Lower lobe of right lung (tissue), 2 donors: ENCODE measurements at regions not wholly inside any gene's neighbourhood (a gene's known extent, or its start where the extent isn't known, plus 50 kb on each side); places are given as distances from the start of the nearest gene placed in this dataset.

Experiments
- ATAC-seq, 2 donors: fragments of 200-7000 bp; cut with Tn5 transposase; one replicate each; pipeline ENCODE4 v1.9.1; 2020 to 2022; ENCODE audit warnings: mild to moderate bottlenecking in 2 of 2, moderate library complexity in 2 of 2
- DNase-seq: peaks from one replicate; pipeline ENCODE4 v3.0.0-alpha.2; 2020
- H3K27ac ChIP-seq: fragments of 200-600 bp; one replicate; pipeline ENCODE4 v1.8.0; 2022
- H3K27me3 ChIP-seq: fragments of 200-600 bp; one replicate; pipeline ENCODE4 v1.8.0; 2022; ENCODE audit warnings: low read depth
- H3K36me3 ChIP-seq: fragments of 200-600 bp; one replicate; pipeline ENCODE4 v1.8.0; 2022; ENCODE audit warnings: mild to moderate bottlenecking
- H3K4me1 ChIP-seq: fragments of 200-600 bp; one replicate; pipeline ENCODE4 v1.8.0; 2022
- H3K4me3 ChIP-seq: fragments of 200-600 bp; one replicate; pipeline ENCODE4 v1.8.0; 2022; ENCODE audit warnings: mild to moderate bottlenecking
- H3K9me3 ChIP-seq: fragments of 200-600 bp; one replicate; pipeline ENCODE4 v1.8.0; 2022
- intact Hi-C: fragments of 100-400 bp; cut with DNase I; formaldehyde crosslinking; loops from one replicate; pipeline ENCODE4 v1.11.0; 2022
- TF ChIP-seq, protein P1 (sequence below): fragments of 200-600 bp; IDR thresholded peaks from one replicate; pipeline ENCODE4 v1.8.0; 2022; ENCODE audit warnings: antibody characterized with exemption, mild to moderate bottlenecking
- donor health status: DM: no; HTN: yes; CAD: no; lungs with severe emphysema.

GRCh38 chr13:34542321-34542720 lies 399.7 kb upstream of the NBEA start:
- no peaks in the 10 kb centered on the region for H3K36me3 ChIP-seq
- intact Hi-C loops, result no loop called here
- TF ChIP-seq, protein P1, sequence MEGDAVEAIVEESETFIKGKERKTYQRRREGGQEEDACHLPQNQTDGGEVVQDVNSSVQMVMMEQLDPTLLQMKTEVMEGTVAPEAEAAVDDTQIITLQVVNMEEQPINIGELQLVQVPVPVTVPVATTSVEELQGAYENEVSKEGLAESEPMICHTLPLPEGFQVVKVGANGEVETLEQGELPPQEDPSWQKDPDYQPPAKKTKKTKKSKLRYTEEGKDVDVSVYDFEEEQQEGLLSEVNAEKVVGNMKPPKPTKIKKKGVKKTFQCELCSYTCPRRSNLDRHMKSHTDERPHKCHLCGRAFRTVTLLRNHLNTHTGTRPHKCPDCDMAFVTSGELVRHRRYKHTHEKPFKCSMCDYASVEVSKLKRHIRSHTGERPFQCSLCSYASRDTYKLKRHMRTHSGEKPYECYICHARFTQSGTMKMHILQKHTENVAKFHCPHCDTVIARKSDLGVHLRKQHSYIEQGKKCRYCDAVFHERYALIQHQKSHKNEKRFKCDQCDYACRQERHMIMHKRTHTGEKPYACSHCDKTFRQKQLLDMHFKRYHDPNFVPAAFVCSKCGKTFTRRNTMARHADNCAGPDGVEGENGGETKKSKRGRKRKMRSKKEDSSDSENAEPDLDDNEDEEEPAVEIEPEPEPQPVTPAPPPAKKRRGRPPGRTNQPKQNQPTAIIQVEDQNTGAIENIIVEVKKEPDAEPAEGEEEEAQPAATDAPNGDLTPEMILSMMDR, result no peak

DNA sequence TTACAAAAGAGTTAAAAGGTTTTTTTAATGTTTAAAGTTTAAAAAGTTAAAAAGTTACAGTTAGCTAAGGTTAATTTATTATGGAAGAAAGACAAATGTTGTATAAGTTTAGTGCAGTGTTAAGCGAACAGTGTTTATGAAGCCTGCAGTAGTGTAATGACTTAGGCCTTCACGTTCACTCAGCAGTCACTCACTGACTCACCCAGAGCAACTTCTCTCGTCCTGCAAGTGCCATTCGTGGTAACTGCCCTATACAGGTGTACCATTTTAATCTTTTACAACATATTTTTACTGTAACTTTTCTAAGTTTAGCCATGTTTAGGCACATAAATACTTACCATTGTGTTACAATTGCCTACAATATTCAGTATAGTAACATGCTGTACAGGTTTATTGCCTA lies 398.2 kb upstream of the NBEA start:
- Histone ChIP-seq H3K4me3 (no peak overlapping the region), H3K36me3 (no peaks in the 10 kb centered on the region), H3K4me1 (no peaks in the 10 kb centered on the region), H3K27ac (no peak overlapping the region), H3K9me3 (no peaks in the 10 kb centered on the region), H3K27me3 (no peaks in the 10 kb centered on the region)
- no peak for DNase-seq
- TF ChIP-seq, protein P1, result no peak
- ATAC-seq, result no peak
- intact Hi-C loops, result no loop called here

More at GRCh38 chr13:34542321-34542720, 399.7 kb upstream of the NBEA start:
- Histone ChIP-seq H3K9me3 (no peaks in the 10 kb centered on the region), H3K4me3 (no peak overlapping the region), H3K27ac (no peak overlapping the region), H3K27me3 (no peaks in the 10 kb centered on the region), H3K4me1 (no peaks in the 10 kb centered on the region)
- DNase-seq (no peak), ATAC-seq (no peak)

GRCh38 chr13:34545461-34545860 lies 396.6 kb upstream of the NBEA start:
- TF ChIP-seq, protein P1, result no peak
- DNase-seq (no peak), ATAC-seq (no peak)
- no peaks in the 10 kb centered on the region for H3K27me3 ChIP-seq
- H3K36me3 ChIP-seq, result no peaks in the 10 kb centered on the region
- no peak overlapping the region for H3K27ac ChIP-seq
- no peaks in the 10 kb centered on the region for H3K9me3 ChIP-seq
- no peaks in the 10 kb centered on the region for H3K4me1 ChIP-seq
- intact Hi-C loops, result no loop called here
- H3K4me3 ChIP-seq, result no peak overlapping the region

- intact Hi-C loops, result no loop called here
- no peak overlapping the region for H3K27ac ChIP-seq
- no peaks in the 10 kb centered on the region for H3K9me3 ChIP-seq
- TF ChIP-seq, protein P1, result no peak
- H3K27me3 ChIP-seq, result no peaks in the 10 kb centered on the region
- no peaks in the 10 kb centered on the region for H3K4me1 ChIP-seq
- DNase-seq, result no peak
- H3K4me3 ChIP-seq, result no peak overlapping the region
- H3K36me3 ChIP-seq, result no peaks in the 10 kb centered on the region
- ATAC-seq, result no peak
Measured at GRCh38 chr13:34546344-34547250, 395.5 kb upstream of the NBEA start.

- intact Hi-C loops, result no loop called here
- no peak for DNase-seq
- H3K4me3 ChIP-seq, result no peak overlapping the region
- H3K27me3 ChIP-seq, result no peaks in the 10 kb centered on the region
- H3K4me1 ChIP-seq, result no peaks in the 10 kb centered on the region
- no peak overlapping the region for H3K27ac ChIP-seq
- no peaks in the 10 kb centered on the region for H3K9me3 ChIP-seq
- no peak for ATAC-seq
- TF ChIP-seq, protein P1, result no peak
- no peaks in the 10 kb centered on the region for H3K36me3 ChIP-seq
Measured at GRCh38 chr13:34547929-34548328, 394.1 kb upstream of the NBEA start.
